NOMO-1 treated with DMSO at 0.1 percent for 48 hours (cell line): ENCODE measurements at regions not wholly inside any gene's neighbourhood (a gene's known extent, or its start where the extent isn't known, plus 50 kb on each side); places are given as distances from the start of the nearest gene placed in this dataset.
A peak's percentile ranks its signal among the peaks of the same experiment; 100 is the strongest.

Source experiments
- DNase-seq: peaks from one replicate; lab custom pipeline; 2025; ENCODE audit not compliant: unreplicated experiment; lab: John Stamatoyannopoulos, UW

DNA sequence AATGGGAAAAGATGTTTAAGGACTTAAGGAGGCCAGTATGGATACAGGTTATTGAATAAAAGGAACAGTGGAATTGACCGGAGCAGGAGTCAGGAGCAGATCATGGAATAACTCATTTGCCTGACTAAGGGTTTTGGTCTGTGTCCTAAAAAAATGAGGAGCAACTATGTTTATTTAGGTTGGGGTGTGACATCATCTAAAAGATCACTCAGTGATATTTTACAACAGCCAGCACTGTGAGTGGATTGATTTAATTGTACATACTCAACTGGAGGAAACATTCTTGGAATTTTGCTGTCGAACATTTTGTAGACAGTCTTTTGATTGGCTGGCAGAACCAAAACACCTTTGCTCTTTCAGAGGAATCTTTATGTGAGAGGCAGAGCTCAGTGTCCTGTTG, 348.6 kb upstream of the CDIN1 start:
- no peak for DNase-seq

DNA sequence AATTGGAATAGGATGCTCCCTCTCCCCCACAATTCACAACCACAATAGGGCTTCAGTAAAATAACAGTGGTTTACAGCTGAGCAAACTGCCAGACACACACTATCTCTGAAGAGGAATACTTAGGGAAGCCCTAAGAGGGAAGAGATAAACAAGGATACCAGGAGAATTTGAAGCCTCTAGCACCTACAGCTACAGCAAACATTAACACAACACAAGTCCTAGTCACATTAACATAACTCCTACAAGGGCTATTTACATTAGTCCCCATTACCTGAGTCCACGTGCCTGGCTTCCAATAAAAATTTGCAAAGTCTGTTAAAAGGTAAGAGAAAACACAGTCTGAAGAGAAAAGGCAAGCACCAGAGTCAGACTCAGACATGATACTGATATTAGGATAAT, 346.9 kb upstream of the CDIN1 start:
- DNase-seq = no peak

DNA sequence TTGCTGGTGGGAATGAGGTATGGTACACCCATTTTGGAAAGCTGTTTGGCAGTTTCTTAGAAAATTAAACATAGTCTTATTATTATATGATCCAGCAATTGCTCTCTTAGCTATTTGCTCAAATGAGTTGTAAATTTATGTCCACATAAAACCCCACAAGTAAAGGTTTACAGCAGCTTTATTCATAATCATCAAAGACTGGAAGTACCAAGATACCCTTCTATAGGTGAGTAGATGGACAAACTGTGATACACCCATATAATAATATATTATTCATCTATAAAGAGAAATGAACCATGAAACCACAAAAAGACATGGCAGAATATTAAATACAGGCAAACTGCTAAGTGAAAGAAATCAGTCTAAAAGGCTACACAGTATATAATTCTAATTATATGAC, 344.7 kb upstream of the CDIN1 start:
- no peak for DNase-seq

DNA sequence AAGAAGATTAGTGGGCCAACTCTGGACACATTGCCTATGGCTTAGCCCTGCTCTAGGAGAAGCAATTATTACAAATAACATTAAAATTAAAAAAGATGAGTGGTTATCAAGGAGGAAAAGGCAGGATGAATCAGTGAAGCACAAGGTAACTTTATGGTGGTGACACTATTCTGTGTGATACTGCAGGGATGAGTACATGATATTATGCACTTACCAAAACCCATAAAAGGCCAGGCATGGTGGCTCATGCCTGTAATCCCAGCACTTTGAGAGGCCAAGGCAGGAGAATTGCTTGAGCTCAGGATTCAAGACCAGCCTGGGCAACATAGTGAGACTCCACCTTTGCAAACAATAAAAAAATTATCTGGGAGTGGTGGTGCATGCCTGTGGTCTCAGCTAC, 344.3 kb upstream of the CDIN1 start:
- no peak for DNase-seq

DNA sequence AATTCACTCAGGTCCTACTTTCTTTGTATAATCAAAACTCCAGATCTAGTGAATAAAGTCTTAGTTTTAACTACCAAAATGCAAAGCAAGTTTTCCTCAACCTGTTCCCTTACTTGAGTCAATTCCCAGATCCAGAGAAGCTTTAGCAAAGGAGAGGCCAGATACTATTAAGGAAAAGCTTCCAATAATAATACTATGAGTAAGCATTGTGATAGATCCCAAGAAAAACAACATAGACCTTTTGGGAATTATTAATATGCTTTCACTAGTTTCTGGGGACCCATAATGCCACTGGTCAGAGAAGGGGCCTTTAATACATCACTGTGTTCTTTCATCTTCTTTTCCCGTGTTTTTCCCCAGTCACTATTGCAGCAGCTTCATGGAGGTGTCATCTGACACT, 339.9 kb upstream of the CDIN1 start:
- DNase-seq = no peak

GRCh38 chr15:36251450-36251849, 328.0 kb upstream of the CDIN1 start:
- no peak for DNase-seq

DNA sequence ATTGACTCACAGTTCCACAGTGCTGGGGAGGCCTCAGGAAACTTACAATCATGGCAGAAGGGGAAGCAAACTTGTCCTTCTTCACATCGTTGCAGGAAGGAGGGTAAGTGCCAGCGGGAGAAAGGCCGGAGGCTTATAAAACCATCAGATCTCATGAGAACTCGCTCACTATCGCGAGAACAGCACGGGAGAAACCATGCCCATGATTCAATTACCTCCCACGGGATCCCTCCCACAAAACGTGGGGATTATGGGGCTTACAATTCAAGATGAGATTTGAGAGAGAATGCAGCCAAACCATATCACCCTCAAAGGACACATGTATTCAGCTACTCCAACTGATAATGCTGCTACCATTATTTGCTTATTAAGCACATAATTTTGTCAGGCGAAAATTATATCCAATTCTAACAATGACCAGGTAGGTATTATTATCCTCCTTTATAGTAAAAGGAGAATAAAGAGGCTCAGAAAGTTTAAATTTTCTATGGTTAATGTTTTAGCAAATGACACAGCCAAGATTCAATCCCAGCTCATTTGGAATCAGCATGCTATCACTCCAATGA, 327.2 kb upstream of the CDIN1 start:
- DNase-seq = no peak

GRCh38 chr15:36254426-36254825, 325.0 kb upstream of the CDIN1 start:
- DNase-seq = no peak

- no peak for DNase-seq
Observed at GRCh38 chr15:36256404-36256807, 323.0 kb upstream of the CDIN1 start.

- DNase-seq = no peak
Observed at GRCh38 chr15:36263666-36264065, 315.8 kb upstream of the CDIN1 start.

DNA sequence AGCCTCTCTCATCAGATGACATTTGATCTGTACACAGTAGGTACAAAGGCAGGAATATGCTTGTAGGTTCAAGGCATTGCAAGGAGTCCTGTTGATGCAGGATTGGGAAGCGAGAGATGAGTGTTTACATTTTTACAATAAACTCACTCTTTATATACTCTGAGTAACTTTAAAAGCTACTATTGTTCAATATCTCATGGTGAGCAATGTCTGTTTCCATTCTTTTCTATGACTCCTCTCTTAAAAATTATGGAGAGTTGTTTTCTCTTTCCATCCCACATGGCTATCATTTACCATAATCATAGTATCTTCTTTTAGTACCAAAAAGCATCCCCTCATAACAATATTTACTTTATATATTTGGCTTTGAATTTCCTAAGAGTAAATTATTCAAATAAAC, 314.0 kb upstream of the CDIN1 start:
- DNase-seq = no peak

DNA sequence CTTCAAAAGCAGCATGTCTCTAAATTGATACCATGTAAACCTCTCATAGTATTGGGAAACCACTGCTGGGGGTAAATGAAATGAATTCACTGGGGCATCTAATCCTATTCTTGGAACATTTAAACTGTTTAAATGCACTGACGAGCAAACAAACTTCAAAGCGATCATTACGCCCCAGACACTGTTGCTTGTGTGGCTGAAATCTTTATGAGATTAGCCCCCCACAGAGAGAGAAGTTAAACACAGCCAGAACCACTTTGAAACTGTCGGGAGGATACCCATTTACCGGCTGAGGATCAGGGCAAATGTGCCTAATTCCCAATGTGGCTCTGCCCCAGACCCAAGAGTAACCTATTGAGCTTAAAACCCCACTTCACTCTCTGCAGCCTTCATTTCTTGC, 308.4 kb upstream of the CDIN1 start:
- no peak for DNase-seq

DNA sequence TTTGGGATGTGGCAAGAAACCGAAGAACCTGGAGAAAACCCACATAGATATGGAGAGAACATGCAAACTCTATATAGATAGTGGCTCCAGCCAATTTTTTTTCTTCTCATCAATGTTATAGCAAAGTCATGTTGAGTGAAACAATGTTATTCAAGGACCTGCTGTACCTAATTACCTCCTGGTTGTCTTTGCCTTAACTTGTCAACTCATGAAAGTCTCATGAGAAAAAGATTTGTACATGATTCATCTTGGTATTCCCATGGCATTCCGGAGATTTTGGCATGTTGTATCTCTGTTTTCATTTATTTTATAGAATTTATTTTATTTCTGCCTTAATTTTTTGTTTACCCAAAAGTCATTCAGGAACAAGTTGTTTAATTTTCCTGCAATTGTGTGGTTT, 303.8 kb upstream of the CDIN1 start:
- DNase-seq = no peak

GRCh38 chr15:36278219-36278618, 301.2 kb upstream of the CDIN1 start:
- peak; percentile 1 for DNase-seq

GRCh38 chr15:36282821-36283220, 296.6 kb upstream of the CDIN1 start:
- no peak for DNase-seq

DNA sequence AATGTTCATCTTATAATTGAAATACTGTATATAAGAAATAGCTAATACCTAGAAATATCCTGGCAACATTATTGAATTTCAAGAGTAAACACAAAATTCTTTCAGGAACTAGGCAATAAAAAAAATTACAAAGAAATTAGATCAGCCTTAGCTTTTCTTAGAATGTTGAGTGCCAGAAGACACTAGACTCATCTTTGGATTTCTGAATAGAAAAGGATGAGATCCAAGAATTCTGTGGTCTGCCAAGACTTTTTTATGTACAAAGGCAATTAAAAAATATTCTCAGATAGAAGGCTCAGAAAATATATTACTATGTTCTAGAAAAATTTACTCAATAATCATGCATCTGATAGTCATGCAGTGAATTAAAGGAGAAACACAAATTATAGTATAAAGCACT, 294.5 kb upstream of the CDIN1 start:
- DNase-seq = no peak

GRCh38 chr15:36291501-36291900, 287.9 kb upstream of the CDIN1 start:
- no peak for DNase-seq

DNA sequence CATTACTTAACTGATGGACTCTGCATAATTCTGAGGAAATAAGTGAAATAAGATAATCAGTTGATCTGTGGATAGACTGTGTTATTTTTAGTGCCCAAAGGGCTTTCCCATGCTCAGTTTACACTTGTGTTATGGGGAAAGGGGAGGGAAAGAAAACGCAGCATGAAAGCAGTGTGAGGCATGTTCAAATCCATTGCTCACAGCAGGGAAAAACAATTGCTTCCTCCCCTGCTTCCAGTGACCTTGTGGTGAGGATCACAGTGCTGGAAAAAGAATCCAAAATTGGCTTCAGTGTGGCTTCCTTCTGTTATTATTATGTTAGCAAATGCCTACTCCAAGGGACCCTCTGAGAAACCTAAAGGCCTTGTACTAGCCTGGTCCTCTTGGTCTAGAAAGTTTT, 285.1 kb upstream of the CDIN1 start:
- no peak for DNase-seq

- no peak for DNase-seq
Observed at GRCh38 chr15:36301947-36302346, 277.5 kb upstream of the CDIN1 start.

- DNase-seq = no peak
Observed at GRCh38 chr15:36313021-36313420, 266.4 kb upstream of the CDIN1 start.

DNA sequence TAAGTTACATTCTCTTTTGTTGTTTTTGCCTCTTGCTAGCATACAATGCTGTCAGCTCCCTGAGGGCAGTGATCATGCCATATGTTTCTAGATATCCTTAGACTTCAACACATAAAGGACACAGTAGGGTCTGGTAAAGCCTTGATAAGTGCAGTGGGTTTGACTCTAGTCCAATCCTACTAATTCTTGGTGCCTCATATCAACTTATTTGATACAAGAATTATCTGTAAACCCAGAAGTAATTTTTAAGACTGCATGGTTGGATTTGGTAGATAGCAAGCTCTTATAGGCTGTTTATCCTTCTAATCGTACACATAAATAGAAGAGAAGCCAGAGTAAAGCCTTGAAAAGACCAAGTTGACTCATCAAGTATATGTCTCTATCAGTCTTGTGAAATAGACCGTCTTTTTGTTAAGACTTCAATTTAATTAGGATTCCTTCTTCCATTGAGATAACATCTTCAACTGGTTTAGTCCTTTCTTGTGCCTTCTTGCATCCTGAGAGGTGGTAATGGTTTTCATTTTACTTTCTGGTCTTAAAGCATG, 265.6 kb upstream of the CDIN1 start:
- no peak for DNase-seq

GRCh38 chr15:36315649-36316048, 263.8 kb upstream of the CDIN1 start:
- no peak for DNase-seq

DNA sequence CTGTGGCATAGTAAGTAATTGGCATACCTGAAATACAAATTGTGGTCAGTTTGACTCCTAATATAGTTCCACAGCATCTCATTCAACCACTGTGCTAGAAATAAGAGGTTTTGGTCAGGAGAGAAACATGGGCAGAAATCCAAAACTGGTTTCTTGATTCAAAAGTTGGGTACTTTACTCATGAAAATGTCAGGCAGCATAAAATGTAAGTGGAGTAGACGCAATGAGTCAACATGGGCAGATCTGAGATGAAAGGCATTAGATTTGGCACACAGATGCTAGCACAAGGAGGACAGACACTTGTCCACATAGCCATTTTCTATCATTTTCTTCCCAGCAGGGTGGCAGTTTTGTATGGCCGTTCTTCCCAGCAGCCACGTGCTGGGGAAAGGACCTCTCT, 255.8 kb upstream of the CDIN1 start:
- DNase-seq = no peak

DNA sequence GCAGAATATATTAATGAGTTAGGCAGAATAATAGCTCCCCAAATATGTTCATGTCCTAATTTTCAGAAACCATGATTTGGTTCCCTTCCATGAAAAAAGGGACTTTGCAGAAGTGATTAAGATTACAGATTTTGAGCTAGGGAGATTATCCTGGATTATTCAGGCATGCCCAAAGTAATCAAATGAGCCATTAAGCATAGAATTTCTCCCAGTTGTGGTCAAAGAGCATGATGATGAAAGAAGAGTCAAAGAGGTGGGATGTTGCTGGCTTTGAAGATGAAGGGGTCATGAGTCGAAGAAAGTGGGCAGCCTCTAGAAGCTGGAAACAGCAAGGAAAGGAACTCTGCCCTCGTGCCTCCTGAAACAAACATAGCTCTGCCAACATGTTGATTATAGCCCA, 254.2 kb upstream of the CDIN1 start:
- no peak for DNase-seq
